CD14-positive monocyte (primary cell): ENCODE measurements at regions not wholly inside any gene's neighbourhood (a gene's known extent, or its start where the extent isn't known, plus 50 kb on each side); places are given as distances from the start of the nearest gene placed in this dataset.

Experiments used
- DNase-seq, 3 donors: peaks; one replicate each; pipeline ENCODE4 v3.0.0-alpha.2; 2011 to 2022
- H2AFZ ChIP-seq: 2 replicates; pipeline ENCODE4 v1.6.0; 2012; ENCODE audit warnings: mild to moderate bottlenecking, low read depth, low read length, inconsistent platforms; ENCODE audit not compliant: insufficient read depth, poor library complexity, severe bottlenecking
- H3K27ac ChIP-seq, 2 donors: 1 replicate in 1 of 2; 2 replicates in 1 of 2; pipeline ENCODE4 v1.5.1; 2012 to 2013; ENCODE audit warnings: low read length in 2 of 2, control low read depth in 1 of 2, inconsistent platforms in 1 of 2, low read depth in 1 of 2, mild to moderate bottlenecking in 1 of 2
- H3K27me3 ChIP-seq, 2 donors: one replicate each; pipeline versions ENCODE4 v1.6.0 to v1.6.1; 2011 to 2013; ENCODE audit warnings: low read length in 2 of 2; ENCODE audit not compliant: control insufficient read depth in 2 of 2, insufficient read depth in 2 of 2
- H3K36me3 ChIP-seq, 2 donors: replicated peaks in 1 of 2; 1 replicate in 1 of 2; 2 replicates in 1 of 2; pipeline versions ENCODE4 v1.5.1 to v1.6.1; 2012 to 2013; ENCODE audit warnings: low read length in 2 of 2, control low read depth in 1 of 2, inconsistent platforms in 1 of 2, mild to moderate bottlenecking in 1 of 2; ENCODE audit not compliant: insufficient read depth in 2 of 2, control insufficient read depth in 1 of 2
- H3K4me1 ChIP-seq, 2 donors: 1 replicate in 1 of 2; 2 replicates in 1 of 2; pipeline versions ENCODE4 v1.5.1 to v1.6.1; 2012 to 2013; ENCODE audit warnings: low read length in 2 of 2, control low read depth in 1 of 2, inconsistent platforms in 1 of 2, mild to moderate bottlenecking in 1 of 2, moderate library complexity in 1 of 2; ENCODE audit not compliant: insufficient read depth in 2 of 2, control insufficient read depth in 1 of 2
- H3K4me2 ChIP-seq: replicated peaks from 2 replicates; pipeline ENCODE3; 2012; ENCODE audit warnings: low read length, moderate library complexity, mild to moderate bottlenecking; ENCODE audit not compliant: poor library complexity, severe bottlenecking; ENCODE audit errors: extremely low read depth
- H3K4me3 ChIP-seq, 3 experiments: fragments of 200-600 bp in 1 of 3; sonication (generic) in 1 of 3; replicated peaks in 1 of 3; 1 replicate in 2 of 3; 2 replicates in 1 of 3; pipeline ENCODE4 v1.5.1; 2011 to 2013; ENCODE audit warnings: low read length in 3 of 3, mild to moderate bottlenecking in 3 of 3, control low read depth in 2 of 3, low read depth in 2 of 3, inconsistent platforms in 1 of 3, moderate library complexity in 1 of 3
- H3K79me2 ChIP-seq: 2 replicates; pipeline ENCODE4 v1.6.0; 2012; ENCODE audit warnings: mild to moderate bottlenecking, control low read depth, inconsistent platforms, low read length, moderate library complexity; ENCODE audit not compliant: insufficient read depth
- H3K9ac ChIP-seq: 2 replicates; pipeline ENCODE4 v1.6.0; 2017; ENCODE audit warnings: low read length, mild to moderate bottlenecking; ENCODE audit not compliant: insufficient read depth, poor library complexity, severe bottlenecking
- H3K9me3 ChIP-seq, 2 donors: replicated peaks in 1 of 2; 1 replicate in 1 of 2; 2 replicates in 1 of 2; pipeline versions ENCODE4 v1.5.1 to v1.6.1; 2012 to 2013; ENCODE audit warnings: low read length in 2 of 2, control low read depth in 1 of 2; ENCODE audit not compliant: control insufficient read depth in 1 of 2, insufficient read depth in 1 of 2
- H4K20me1 ChIP-seq: 2 replicates; pipeline ENCODE4 v1.6.0; 2012; ENCODE audit warnings: mild to moderate bottlenecking, low read length, control low read depth, moderate library complexity; ENCODE audit not compliant: insufficient read depth
- H3K27ac Mint-ChIP-seq, 7 donors: one replicate each; pipeline ENCODE4 v1.8.0; 2020; ENCODE audit warnings: mild to moderate bottlenecking in 7 of 7, mixed read lengths in 7 of 7, moderate library complexity in 6 of 7, inconsistent platforms in 2 of 7
- H3K27me3 Mint-ChIP-seq, 3 donors: one replicate each; pipeline ENCODE4 v1.8.0; 2021 to 2022; ENCODE audit warnings: low read depth in 3 of 3, mild to moderate bottlenecking in 3 of 3, mixed read lengths in 3 of 3, moderate library complexity in 3 of 3, inconsistent platforms in 1 of 3
- H3K36me3 Mint-ChIP-seq, 2 donors: one replicate each; pipeline ENCODE4 v1.8.0; 2020; ENCODE audit warnings: mixed read lengths in 2 of 2, inconsistent platforms in 1 of 2, mild to moderate bottlenecking in 1 of 2
- H3K4me1 Mint-ChIP-seq: one replicate; pipeline ENCODE4 v1.8.0; 2020; ENCODE audit warnings: mild to moderate bottlenecking, mixed read lengths
- H3K4me3 Mint-ChIP-seq, 2 donors: one replicate each; pipeline ENCODE4 v1.8.0; 2020; ENCODE audit warnings: mild to moderate bottlenecking in 2 of 2, mixed read lengths in 2 of 2, moderate library complexity in 1 of 2
- H3K9me3 Mint-ChIP-seq, 7 donors: one replicate each; pipeline ENCODE4 v1.8.0; 2020 to 2022; ENCODE audit warnings: mixed read lengths in 7 of 7, mild to moderate bottlenecking in 6 of 7, moderate library complexity in 6 of 7, inconsistent platforms in 2 of 7
- WGBS: methylation state at CpG from one replicate; pipeline ENCODE4 v1.1.5; 2013; ENCODE audit warnings: missing lambda C conversion rate; ENCODE audit not compliant: insufficient coverage; 5-methylcytosine and 5-hydroxymethylcytosine counted together
- intact Hi-C, 2 donors: fragments of 100-400 bp; cut with micrococcal nuclease; formaldehyde crosslinking; loops; one replicate each; pipeline versions ENCODE4 v1.15.0 to v1.15.1; 2023
- TF ChIP-seq, protein P1 (sequence below): fragments of 200-600 bp; IDR thresholded peaks from one replicate; pipeline ENCODE4 v1.8.0; 2022; ENCODE audit warnings: antibody characterized with exemption, mild to moderate bottlenecking

DNA sequence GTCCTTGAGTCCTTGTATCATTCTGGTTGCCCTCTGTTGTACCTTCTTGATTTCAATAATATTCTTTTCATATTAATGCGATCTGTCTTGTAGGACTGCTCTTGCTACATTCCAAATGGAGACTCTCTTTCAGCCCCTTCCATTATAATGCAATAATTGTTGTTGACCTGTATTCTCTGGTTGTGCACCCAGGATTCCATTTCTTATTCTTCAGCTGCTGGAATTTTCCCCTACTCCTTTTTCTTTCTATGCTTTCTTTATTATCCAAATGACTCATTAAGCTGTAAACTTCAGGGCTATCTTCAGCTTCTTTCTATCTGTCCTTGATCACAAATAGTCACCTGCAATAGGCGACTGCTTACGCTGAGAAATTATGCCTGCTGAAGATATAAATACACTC, 321.5 kb downstream of the SATB1 start:
- no peak for DNase-seq
- Histone ChIP-seq H3K27ac (no peak overlapping the region), H3K4me1 (peaks cover 4 to 6% of the 10 kb centered on the region in 2 donors), H2AFZ (no peak overlapping the region), H4K20me1 (no peaks in the 10 kb centered on the region), H3K9me3 (no peaks in the 10 kb centered on the region), H3K27me3 (no peaks in the 10 kb centered on the region), H3K79me2 (no peaks in the 10 kb centered on the region), H3K4me3 (no peak overlapping the region), H3K36me3 (no peaks in the 10 kb centered on the region), H3K9ac (no peak overlapping the region), H3K4me2 (no peak overlapping the region)
- peaks cover 0 to 1% (median 0%) of the 10 kb centered on the region in 3 donors for H3K27me3 Mint-ChIP-seq
- no peaks in the 10 kb centered on the region for H3K36me3 Mint-ChIP-seq
- no peak overlapping the region for H3K4me3 Mint-ChIP-seq
- H3K9me3 Mint-ChIP-seq = peaks cover 0 to 4% (median 0%) of the 10 kb centered on the region in 7 donors
- TF ChIP-seq, protein P1, sequence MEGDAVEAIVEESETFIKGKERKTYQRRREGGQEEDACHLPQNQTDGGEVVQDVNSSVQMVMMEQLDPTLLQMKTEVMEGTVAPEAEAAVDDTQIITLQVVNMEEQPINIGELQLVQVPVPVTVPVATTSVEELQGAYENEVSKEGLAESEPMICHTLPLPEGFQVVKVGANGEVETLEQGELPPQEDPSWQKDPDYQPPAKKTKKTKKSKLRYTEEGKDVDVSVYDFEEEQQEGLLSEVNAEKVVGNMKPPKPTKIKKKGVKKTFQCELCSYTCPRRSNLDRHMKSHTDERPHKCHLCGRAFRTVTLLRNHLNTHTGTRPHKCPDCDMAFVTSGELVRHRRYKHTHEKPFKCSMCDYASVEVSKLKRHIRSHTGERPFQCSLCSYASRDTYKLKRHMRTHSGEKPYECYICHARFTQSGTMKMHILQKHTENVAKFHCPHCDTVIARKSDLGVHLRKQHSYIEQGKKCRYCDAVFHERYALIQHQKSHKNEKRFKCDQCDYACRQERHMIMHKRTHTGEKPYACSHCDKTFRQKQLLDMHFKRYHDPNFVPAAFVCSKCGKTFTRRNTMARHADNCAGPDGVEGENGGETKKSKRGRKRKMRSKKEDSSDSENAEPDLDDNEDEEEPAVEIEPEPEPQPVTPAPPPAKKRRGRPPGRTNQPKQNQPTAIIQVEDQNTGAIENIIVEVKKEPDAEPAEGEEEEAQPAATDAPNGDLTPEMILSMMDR = no peak
- intact Hi-C loops = no loop called here
- peaks cover 13% of the 10 kb centered on the region for H3K4me1 Mint-ChIP-seq
- WGBS = no CpG with 5 or more reads among the region's 3 CpGs
- H3K27ac Mint-ChIP-seq = no peak overlapping the region

DNA sequence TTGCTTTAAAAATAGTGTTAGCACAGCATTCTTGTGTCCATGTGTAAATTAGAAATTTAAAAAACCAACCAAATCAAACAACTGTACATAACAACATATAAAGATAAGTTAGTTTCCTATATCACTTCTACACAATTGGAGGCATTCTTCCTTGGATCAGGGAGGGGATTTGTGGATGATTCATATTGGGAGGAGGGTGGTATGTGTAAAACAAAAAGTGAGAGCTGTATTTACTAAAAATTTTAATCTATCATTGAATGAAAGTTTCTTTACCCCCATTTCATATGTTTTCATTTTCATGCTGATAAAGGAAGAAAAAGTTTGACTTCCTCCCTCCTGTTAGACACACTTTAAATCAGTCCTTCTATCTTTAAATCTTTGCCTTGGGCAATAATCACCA, 325.0 kb downstream of the SATB1 start:
- Histone ChIP-seq H3K4me2 (no peak overlapping the region), H3K9me3 (peaks cover 0 to 3% of the 10 kb centered on the region in 2 donors), H3K27ac (no peak overlapping the region), H3K4me3 (no peak overlapping the region), H3K36me3 (no peaks in the 10 kb centered on the region), H2AFZ (no peak overlapping the region), H3K4me1 (peaks cover 4 to 6% of the 10 kb centered on the region in 2 donors), H4K20me1 (no peaks in the 10 kb centered on the region), H3K9ac (no peak overlapping the region), H3K79me2 (no peaks in the 10 kb centered on the region), H3K27me3 (no peaks in the 10 kb centered on the region)
- Mint-ChIP-seq H3K27ac (no peak overlapping the region), H3K4me3 (no peak overlapping the region), H3K4me1 (peaks cover 14% of the 10 kb centered on the region), H3K36me3 (no peaks in the 10 kb centered on the region), H3K27me3 (peaks cover 0 to 1% (median 0%) of the 10 kb centered on the region in 3 donors), H3K9me3 (peaks cover 2 to 16% (median 11%) of the 10 kb centered on the region in 7 donors)
- TF ChIP-seq, protein P1 = no peak
- DNase-seq = no peak
- intact Hi-C loops = no loop called here
